Caki2 (cell line): ENCODE measurements at regions not wholly inside any gene's neighbourhood (a gene's known extent, or its start where the extent isn't known, plus 50 kb on each side); places are given as distances from the start of the nearest gene placed in this dataset.
A peak's percentile ranks its signal among the peaks of the same experiment; 100 is the strongest.

Experiments used
- DNase-seq: peaks from one replicate; pipeline ENCODE4 v3.0.0-alpha.2; 2015; ENCODE audit warnings: low read depth
- in situ Hi-C: cut with HindIII; loops from 2 replicates; pipeline ENCODE4 v1.10.0; 2016; ENCODE audit warnings: low sequenced_read_pairs, low pct_unique_long_range_greater_than_20kb, mixed read lengths

- in situ Hi-C loops, result no loop called here
- DNase-seq, result no peak
Observed at GRCh38 chr11:128374026-128374425, 213.3 kb downstream of the ETS1 start.

DNA sequence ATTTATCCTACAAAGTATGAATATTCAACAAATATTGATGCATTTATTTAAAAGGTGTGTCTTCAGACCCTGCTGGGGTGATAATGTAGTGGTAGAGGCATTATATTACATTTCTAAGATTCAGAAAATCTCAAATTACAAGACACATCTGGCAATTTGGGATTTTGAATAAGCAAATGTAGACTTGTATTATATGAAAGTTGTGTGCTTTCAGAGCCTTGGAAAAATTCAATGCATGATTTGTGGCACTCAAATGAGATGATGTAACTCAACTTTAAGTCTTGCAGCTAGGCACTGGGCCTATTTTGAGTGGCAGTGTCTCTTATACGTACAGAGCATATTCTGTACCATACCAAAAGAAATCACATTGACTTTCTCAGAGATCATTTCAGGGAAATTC, 214.4 kb downstream of the ETS1 start:
- in situ Hi-C loops, result no loop called here
- DNase-seq, result no peak

GRCh38 chr11:128367573-128367972, 219.8 kb downstream of the ETS1 start:
- in situ Hi-C loops, result no loop called here
- DNase-seq, result no peak

DNA sequence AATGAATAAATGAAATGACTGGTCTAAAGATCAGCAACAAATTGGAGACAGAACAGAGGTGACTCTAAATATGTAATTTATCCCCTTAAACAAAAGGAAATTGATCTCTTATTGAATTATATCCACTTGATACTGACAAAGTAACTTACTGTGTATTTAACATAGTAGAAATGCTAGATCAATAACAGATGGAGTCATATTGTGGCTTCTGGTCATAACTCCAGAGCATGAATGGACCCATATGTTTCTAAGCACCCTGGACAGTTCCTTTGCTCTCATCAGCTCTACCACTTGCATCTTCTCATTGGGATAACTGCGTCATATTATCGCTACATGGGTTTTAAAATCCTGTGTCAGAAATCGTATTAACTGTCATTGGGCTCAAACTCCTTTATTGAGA, 222.3 kb downstream of the ETS1 start:
- DNase-seq, result no peak
- in situ Hi-C loops, result no loop called here

DNA sequence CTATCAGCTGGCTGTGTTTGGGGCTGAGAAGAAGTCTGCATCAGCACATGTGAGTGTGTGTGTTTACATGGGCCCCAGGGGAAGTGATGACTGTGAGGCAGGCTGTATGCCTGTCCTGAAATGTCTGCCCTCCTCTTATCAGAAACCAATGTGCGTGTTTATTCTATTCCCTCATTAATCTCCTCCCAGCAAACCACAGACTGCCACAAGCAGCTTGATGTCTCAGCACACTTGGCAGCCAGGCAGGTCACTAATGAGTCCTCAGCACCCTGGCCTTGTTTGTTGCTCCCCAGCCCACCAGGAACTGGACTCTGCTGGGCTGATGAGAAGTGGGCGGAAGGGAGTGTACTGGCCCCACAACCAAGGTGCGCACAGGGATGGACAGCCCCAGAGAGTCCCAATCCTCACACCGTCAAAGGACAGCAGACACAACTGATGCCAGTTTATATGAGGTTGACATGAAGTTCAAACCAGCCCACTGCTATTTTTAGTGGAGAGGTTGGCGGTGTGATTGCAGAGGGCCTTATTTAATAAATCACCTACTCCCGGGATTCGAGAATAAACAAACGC, 225.8 kb downstream of the ETS1 start:
- in situ Hi-C loops, result no loop called here

DNA sequence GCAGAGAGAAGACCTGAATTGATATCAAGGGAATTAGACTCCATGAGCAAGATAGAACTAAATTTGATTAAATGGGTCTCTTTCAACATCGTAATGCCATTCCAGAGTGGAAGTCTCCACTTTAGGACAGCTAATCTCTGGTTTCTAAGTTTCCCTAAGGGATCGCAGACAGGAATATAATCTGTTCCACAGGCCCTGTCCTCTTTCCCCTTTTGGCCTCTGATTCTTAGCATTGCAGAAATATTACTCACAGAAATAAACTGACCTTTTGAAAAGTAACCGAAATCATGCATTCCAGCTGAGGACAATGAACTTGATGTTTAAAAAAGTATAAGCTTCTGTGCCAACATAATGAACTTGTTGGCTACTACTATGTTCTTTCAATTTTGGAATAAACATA, 227.8 kb downstream of the ETS1 start:
- in situ Hi-C loops, result no loop called here
- DNase-seq, result no peak

More for the DNA sequence above, 225.8 kb downstream of the ETS1 start:
- DNase-seq, result no peak

- DNase-seq, result no peak
- in situ Hi-C loops, result no loop called here
Observed at GRCh38 chr11:128357073-128357472, 230.3 kb downstream of the ETS1 start.

DNA sequence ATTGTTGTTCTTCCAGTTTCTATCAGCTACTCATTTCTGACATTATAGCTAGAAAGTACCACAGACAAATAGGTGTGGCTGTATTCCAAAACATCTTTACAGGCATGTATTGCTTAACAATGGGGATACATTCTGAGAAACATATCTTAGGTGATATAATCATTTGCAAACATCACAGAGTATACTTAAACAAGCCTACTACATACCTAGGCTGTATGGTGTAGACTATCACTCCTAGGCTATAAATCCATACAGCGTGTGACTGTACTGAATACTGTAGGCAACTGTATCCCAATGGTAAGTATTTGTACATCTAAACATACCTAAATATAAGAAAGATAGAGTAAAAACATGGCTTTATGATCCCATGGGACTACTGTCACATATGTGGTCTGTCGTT, 231.8 kb downstream of the ETS1 start:
- DNase-seq, result no peak
- in situ Hi-C loops, result no loop called here

DNA sequence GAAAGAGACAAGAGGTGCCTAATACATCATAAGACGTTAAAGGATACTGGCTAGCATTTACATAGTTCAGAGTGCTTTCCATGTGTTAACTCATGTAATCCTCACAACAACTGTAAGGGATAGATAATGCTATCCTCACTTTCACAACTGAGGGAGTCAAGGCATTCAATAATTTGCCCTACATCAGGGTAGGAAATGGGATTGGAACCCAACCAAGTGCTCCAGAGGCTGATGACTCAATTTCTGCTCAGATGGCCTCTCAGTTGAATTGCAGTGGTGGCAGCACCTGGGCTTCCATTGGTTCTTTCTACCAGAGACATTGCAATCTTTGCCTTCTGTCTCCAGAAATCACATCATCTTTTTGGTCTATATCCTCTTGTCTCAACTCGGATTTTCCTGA, 232.9 kb downstream of the ETS1 start:
- in situ Hi-C loops, result no loop called here
- no peak for DNase-seq

- in situ Hi-C loops, result no loop called here
- no peak for DNase-seq
Observed at GRCh38 chr11:128351168-128351567, 236.2 kb downstream of the ETS1 start.

- in situ Hi-C loops, result no loop called here
- no peak for DNase-seq
Observed at GRCh38 chr11:128349650-128350299, 237.6 kb downstream of the ETS1 start.

GRCh38 chr11:128346804-128347203, 240.6 kb downstream of the ETS1 start:
- in situ Hi-C loops, result no loop called here
- DNase-seq, result no peak

- no peak for DNase-seq
- in situ Hi-C loops, result no loop called here
Observed at GRCh38 chr11:128345316-128345715, 242.0 kb downstream of the ETS1 start.

DNA sequence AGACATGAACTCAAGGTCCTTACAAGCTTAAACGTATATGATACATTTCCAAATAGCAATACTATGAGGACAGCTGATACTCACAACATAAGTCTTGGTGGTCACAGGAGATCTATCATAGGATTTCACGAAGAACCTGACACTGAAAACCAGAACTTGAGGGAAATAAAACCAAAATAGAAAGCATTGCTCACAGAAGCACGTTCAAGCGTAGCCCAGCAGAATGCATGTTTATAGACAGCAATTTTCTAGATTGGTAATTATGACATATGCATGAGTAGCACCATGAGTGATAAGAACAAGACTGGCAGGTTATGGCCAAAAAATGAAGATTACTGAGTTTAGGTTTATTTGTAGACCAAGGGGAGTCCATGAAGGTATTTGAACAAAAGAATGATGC, 243.5 kb downstream of the ETS1 start:
- DNase-seq, result no peak
- in situ Hi-C loops, result no loop called here

- no peak for DNase-seq
- in situ Hi-C loops, result no loop called here
Observed at GRCh38 chr11:128343135-128343514, 244.2 kb downstream of the ETS1 start.

DNA sequence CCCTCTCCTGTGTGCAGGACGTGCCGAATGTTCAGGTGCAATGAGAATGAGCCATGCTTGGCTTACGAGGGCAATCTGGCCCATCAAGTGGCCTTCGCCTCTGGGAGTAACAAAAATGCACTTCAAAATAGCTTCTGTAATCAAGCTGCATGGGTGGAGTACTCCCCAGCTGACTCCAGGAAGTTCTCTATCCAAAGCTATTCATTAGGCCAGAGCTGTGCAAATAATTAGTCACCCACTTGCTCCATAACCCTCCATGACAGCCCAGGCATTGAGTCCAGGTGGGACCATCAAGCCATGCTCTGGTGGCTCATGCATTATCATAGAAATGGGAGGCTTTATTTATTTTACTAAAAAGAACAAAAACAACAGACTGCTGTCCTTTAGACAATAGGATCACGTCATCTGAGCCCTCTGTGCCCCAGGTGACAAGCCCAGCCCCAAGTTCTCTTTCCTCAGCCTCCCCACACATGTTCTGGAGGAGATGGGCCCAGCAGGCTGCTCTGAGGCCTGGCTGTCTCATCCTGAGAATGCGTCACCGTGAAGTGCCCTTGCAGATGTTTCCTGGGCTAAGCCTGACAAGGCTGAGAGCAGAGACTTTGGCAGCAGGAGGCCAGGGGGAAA, 244.7 kb downstream of the ETS1 start:
- in situ Hi-C loops, result no loop called here
- peak; percentile 60 for DNase-seq

- in situ Hi-C loops, result no loop called here
- no peak for DNase-seq
Observed at GRCh38 chr11:128341280-128342248, 245.8 kb downstream of the ETS1 start.

- in situ Hi-C loops, result no loop called here
- no peak for DNase-seq
Observed at GRCh38 chr11:128339792-128340191, 247.6 kb downstream of the ETS1 start.

- in situ Hi-C loops, result no loop called here
- no peak for DNase-seq
Observed at GRCh38 chr11:128338811-128339210, 248.5 kb downstream of the ETS1 start.
